Lower leg skin (tissue), 4 donors: ENCODE measurements at regions not wholly inside any gene's neighbourhood (a gene's known extent, or its start where the extent isn't known, plus 50 kb on each side); places are given as distances from the start of the nearest gene placed in this dataset.
"Not testable (repeated sequence)": the region's sequence is repeated elsewhere in the genome, so short reads cannot be mapped to it uniquely, and the experiment has no call there.

Source experiments
- DNase-seq, 2 donors: peaks; one replicate each; pipeline ENCODE4 v3.0.0-alpha.2; 2019; ENCODE audit warnings: low spot score in 2 of 2
- H3K4me3 ChIP-seq: fragments of 200-600 bp; sonication (generic); 2 replicates; pipeline ENCODE4 v1.5.1; 2017; ENCODE audit warnings: mild to moderate bottlenecking, low read depth; ENCODE audit not compliant: poor library complexity, severe bottlenecking
- POLR2A ChIP-seq, 2 donors: fragments of 450-650 bp; IDR thresholded peaks; one replicate each; pipeline ENCODE4 v1.6.1; 2016 to 2017; ENCODE audit warnings: antibody characterized with exemption in 2 of 2, mild to moderate bottlenecking in 1 of 2, moderate library complexity in 1 of 2
- WGBS, 2 donors: methylation state at CpG; one replicate each; pipeline ENCODE4 v1.1.5; 2018; 5-methylcytosine and 5-hydroxymethylcytosine counted together
- intact Hi-C: fragments of 100-400 bp; cut with DNase I; formaldehyde crosslinking; loops from one replicate; pipeline ENCODE4 v1.15.0; 2023; ENCODE audit warnings: low total_unique reads
- TF ChIP-seq, protein P1 (sequence below), 3 donors: fragments of 450-650 bp; IDR thresholded peaks; one replicate each; pipeline ENCODE4 v1.5.1; 2016; ENCODE audit warnings: antibody characterized with exemption in 3 of 3, mild to moderate bottlenecking in 3 of 3, moderate library complexity in 2 of 3

DNA sequence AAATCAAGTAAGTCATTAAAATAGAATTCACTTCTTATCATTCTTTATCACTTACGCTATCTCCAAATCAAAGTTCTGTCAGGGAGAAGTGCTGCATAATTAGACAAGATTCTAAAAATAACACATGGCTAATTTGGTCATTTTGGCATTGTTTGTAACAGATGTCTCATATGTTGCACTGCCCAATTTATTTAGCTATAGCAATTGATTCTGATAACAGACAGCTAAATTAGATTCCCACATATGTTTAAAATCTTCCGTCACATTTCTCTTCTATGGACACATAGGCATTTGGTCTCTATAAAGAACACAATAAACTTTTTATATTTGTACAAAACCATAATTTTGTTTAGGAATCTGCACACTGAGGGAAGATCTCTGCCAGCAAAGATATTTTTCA is 644.5 kb upstream of the VRK2 start:
- WGBS, 2 donors: 67 to 70% methylated on average over 2 of the region's 2 CpGs
- intact Hi-C loops: no loop called here
- DNase-seq: no peak
- TF ChIP-seq, protein P1, sequence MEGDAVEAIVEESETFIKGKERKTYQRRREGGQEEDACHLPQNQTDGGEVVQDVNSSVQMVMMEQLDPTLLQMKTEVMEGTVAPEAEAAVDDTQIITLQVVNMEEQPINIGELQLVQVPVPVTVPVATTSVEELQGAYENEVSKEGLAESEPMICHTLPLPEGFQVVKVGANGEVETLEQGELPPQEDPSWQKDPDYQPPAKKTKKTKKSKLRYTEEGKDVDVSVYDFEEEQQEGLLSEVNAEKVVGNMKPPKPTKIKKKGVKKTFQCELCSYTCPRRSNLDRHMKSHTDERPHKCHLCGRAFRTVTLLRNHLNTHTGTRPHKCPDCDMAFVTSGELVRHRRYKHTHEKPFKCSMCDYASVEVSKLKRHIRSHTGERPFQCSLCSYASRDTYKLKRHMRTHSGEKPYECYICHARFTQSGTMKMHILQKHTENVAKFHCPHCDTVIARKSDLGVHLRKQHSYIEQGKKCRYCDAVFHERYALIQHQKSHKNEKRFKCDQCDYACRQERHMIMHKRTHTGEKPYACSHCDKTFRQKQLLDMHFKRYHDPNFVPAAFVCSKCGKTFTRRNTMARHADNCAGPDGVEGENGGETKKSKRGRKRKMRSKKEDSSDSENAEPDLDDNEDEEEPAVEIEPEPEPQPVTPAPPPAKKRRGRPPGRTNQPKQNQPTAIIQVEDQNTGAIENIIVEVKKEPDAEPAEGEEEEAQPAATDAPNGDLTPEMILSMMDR (IDR thresholded peaks at IDR 0.05): no peak
- TF ChIP-seq POLR2A (IDR thresholded peaks at IDR 0.05): no peak
- no peak overlapping the region for H3K4me3 ChIP-seq

DNA sequence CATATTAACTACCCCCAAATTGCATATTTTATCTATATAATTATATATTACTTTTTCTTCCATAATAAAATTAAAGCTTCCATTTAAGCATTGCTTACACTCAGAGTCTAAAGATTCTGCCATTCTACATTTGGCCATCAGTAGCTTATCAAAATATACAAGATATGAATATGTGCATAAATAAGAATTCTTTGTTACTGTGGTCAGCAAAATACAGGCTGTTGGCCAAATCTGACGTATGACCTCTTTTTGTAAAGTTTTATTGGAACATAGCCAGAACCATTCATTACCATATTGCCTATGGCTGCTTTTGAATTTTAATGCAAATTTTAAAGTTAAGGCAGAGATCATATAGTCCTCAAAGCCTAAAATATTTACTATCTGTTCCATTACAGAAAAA is 643.9 kb upstream of the VRK2 start:
- no peak for TF ChIP-seq POLR2A (IDR thresholded peaks at IDR 0.05)
- TF ChIP-seq, protein P1 (IDR thresholded peaks at IDR 0.05): no peak
- WGBS, 2 donors: 13 to 47% methylated on average over 1 of the region's 1 CpG
- intact Hi-C loops: no loop called here
- H3K4me3 ChIP-seq: no peak overlapping the region
- no peak for DNase-seq

DNA sequence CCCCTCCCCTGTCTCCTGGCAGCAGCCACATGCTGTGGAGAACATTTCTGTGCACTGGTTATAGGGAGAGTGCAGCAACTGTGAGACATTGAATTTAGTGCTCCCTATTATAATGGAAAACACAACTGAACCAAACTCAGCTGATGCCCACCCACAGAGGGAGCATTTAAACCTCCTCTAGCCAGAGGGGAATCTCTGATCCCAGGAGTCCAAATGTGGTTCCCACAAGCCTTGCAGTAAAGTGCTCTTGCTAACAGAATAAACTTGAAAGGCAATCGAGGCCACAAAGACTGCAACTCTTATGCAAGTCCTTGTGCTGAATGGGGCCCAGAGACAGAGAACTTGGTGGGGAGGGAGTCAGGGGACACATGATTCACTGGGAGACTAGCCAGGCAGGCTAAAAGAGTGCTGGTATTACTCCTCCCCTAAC is 638.8 kb upstream of the VRK2 start:
- intact Hi-C loops: no loop called here
- H3K4me3 ChIP-seq: no peak overlapping the region
- 29 to 38% methylated on average over 1 of the region's 1 CpG for WGBS, 2 donors
- TF ChIP-seq, protein P1 (IDR thresholded peaks at IDR 0.05): no peak
- no peak for TF ChIP-seq POLR2A (IDR thresholded peaks at IDR 0.05)
- DNase-seq: no peak

DNA sequence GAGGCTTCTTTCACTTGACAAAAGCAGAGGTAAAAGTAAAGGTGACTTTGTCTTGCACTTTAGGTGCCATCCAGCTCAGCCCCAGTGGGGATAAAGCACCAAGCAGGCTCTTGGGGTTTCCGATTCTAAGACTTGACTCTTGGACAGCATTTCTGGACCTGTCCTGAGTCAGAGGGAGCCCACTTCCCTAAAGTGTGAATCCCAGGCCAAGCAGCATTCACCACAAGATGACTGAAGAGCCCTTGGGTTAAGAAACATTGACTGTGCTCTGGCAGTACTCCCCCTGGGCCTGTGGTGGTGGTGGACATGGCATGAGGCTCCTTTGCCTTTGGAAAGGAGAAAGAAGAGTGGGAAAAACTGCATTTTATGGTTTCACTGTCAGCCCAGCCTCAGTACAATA is 638.0 kb upstream of the VRK2 start:
- intact Hi-C loops: no loop called here
- no peak for DNase-seq
- WGBS, 2 donors: 72 to 96% methylated on average over 1 of the region's 1 CpG
- no peak overlapping the region for H3K4me3 ChIP-seq
- TF ChIP-seq POLR2A (IDR thresholded peaks at IDR 0.05): no peak
- TF ChIP-seq, protein P1 (IDR thresholded peaks at IDR 0.05): no peak

DNA sequence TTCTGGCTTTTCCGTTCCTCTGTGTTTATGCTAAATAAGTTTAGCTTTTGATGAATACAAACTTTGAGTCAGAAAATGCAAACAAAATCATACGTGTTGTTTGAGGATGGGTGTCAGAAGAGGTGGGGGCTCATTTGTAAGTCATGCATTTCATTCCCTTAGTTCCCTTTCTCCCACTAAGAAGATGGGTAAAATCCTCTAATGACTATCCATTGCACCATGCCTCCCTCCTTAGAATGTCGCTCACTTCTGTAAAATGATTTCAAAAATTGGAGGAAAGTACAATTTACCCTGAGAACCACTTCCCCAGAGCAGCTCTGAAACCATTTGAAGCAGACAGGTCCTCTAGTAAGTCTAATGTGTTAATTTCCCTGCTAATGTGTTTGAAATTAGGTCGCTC is 629.6 kb upstream of the VRK2 start:
- no peak for TF ChIP-seq POLR2A (IDR thresholded peaks at IDR 0.05)
- TF ChIP-seq, protein P1 (IDR thresholded peaks at IDR 0.05): no peak
- no peak overlapping the region for H3K4me3 ChIP-seq
- DNase-seq: no peak
- 63 to 73% methylated on average over 4 of the region's 4 CpGs for WGBS, 2 donors
- intact Hi-C loops: no loop called here

DNA sequence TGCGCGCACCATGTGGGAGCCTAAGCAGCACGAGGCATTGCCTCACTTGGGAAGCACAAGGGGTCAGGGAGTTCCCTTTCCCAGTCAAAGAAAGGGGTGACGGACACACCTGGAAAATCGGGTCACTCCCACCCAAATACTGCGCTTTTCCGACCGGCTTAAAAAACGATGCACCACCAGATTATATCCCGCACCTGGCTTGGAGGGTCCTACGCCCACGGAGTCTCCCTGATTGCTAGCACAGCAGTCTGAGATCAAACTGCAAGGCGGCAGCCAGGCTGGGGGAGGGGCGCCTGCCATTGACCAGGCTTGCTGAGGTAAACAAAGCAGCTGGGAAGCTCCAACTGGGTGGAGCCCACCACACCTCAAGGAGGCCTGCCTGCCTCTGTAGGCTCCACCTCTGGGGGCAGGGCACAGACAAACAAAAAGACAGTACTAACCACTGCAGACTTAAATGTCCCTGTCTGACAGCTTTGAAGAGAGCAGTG is 627.7 kb upstream of the VRK2 start:
- DNase-seq: peak in 1 of 2 donors; percentile 37
- H3K4me3 ChIP-seq, intact Hi-C loops: not testable (repeated sequence)
- 81 to 88% methylated on average over 13 to 14 of the region's 14 CpGs for WGBS, 2 donors
